Neural progenitor cell (in vitro differentiated cells): ENCODE measurements at regions not wholly inside any gene's neighbourhood (a gene's known extent, or its start where the extent isn't known, plus 50 kb on each side); places are given as distances from the start of the nearest gene placed in this dataset.

ENCODE experiments used
- DNase-seq: peaks from one replicate; pipeline ENCODE4 v3.0.0-alpha.2; 2016; ENCODE audit warnings: low spot score
- H2AFZ ChIP-seq: fragments of 200-600 bp; sonication (generic); replicated peaks from 2 replicates; pipeline ENCODE4 v1.6.1; 2016; ENCODE audit warnings: antibody characterized with exemption
- H3F3A ChIP-seq: fragments of 200-600 bp; sonication (generic); 2 replicates; pipeline ENCODE4 v1.6.1; 2016; ENCODE audit warnings: antibody characterized with exemption, low read depth
- H3K27ac ChIP-seq: fragments of 200-600 bp; sonication (generic); 2 replicates; pipeline ENCODE4 v1.5.1; 2016; ENCODE audit warnings: mild to moderate bottlenecking
- H3K27me3 ChIP-seq: fragments of 200-600 bp; sonication (generic); 2 replicates; pipeline ENCODE4 v1.6.1; 2016; ENCODE audit warnings: mild to moderate bottlenecking, moderate library complexity
- H3K36me3 ChIP-seq: fragments of 200-600 bp; sonication (generic); 2 replicates; pipeline ENCODE4 v1.5.1; 2016
- H3K4me1 ChIP-seq: fragments of 200-600 bp; sonication (generic); 2 replicates; pipeline ENCODE4 v1.6.1; 2016; ENCODE audit warnings: mixed run types
- H3K4me2 ChIP-seq: fragments of 200-600 bp; sonication (generic); 2 replicates; pipeline ENCODE4 v1.6.1; 2016
- H3K4me3 ChIP-seq: fragments of 200-600 bp; sonication (generic); 2 replicates; pipeline ENCODE4 v1.5.1; 2016
- H3K79me2 ChIP-seq: fragments of 200-600 bp; sonication (generic); 2 replicates; pipeline ENCODE4 v1.6.1; 2016; ENCODE audit warnings: low read depth
- H3K9ac ChIP-seq: fragments of 200-600 bp; sonication (generic); 2 replicates; pipeline ENCODE4 v1.6.1; 2016
- H3K9me3 ChIP-seq: fragments of 200-600 bp; sonication (generic); 2 replicates; pipeline ENCODE4 v1.5.1; 2016; ENCODE audit warnings: low read depth
- H4K20me1 ChIP-seq: fragments of 200-600 bp; sonication (generic); 2 replicates; pipeline ENCODE4 v1.6.1; 2016; ENCODE audit warnings: low read depth
- H3K27ac Mint-ChIP-seq: 3 replicates; pipeline ENCODE4 v1.8.0; 2021; ENCODE audit warnings: mixed read lengths
- H3K27me3 Mint-ChIP-seq: 2 replicates; pipeline ENCODE4 v1.8.0; 2022; ENCODE audit warnings: low read depth, mild to moderate bottlenecking, inconsistent platforms, moderate library complexity, mixed read lengths; ENCODE audit not compliant: insufficient read depth
- H3K36me3 Mint-ChIP-seq: 3 replicates; pipeline ENCODE4 v1.8.0; 2021; ENCODE audit warnings: mixed read lengths
- H3K4me1 Mint-ChIP-seq: 3 replicates; pipeline ENCODE4 v1.8.0; 2021; ENCODE audit warnings: mixed read lengths
- H3K4me3 Mint-ChIP-seq: 3 replicates; pipeline ENCODE4 v1.8.0; 2021; ENCODE audit warnings: mild to moderate bottlenecking, moderate library complexity, mixed read lengths
- H3K9me3 Mint-ChIP-seq: 3 replicates; pipeline ENCODE4 v1.8.0; 2020; ENCODE audit warnings: mixed read lengths
- CTCF ChIP-seq: fragments of 200-600 bp; sonication (generic); IDR thresholded peaks from 2 replicates; pipeline ENCODE4 v1.5.1; 2017; ENCODE audit warnings: antibody characterized with exemption, mild to moderate bottlenecking
- EZH2 ChIP-seq: fragments of 200-600 bp; sonication (generic); IDR thresholded peaks from 2 replicates; pipeline ENCODE4 v1.6.1; 2017; ENCODE audit warnings: antibody characterized with exemption, mild to moderate bottlenecking, moderate library complexity
- EZH2phosphoT487 ChIP-seq: fragments of 200-600 bp; sonication (generic); IDR thresholded peaks from 2 replicates; pipeline ENCODE4 v1.6.1; 2017; ENCODE audit warnings: antibody characterized with exemption

GRCh38 chr3:87057474-87057873 lies 66.5 kb upstream of the VGLL3 start:
- no peaks in the 10 kb centered on the region for H3K27me3 ChIP-seq
- no peak for DNase-seq
- no peaks in the 10 kb centered on the region for H3K79me2 ChIP-seq
- no peak overlapping the region for H3K27ac ChIP-seq
- H3F3A ChIP-seq: no peaks in the 10 kb centered on the region
- no peak overlapping the region for H3K4me2 ChIP-seq
- H3K9ac ChIP-seq: no peak overlapping the region
- H3K27ac Mint-ChIP-seq: no peak overlapping the region
- peaks cover 3% of the 10 kb centered on the region for H3K9me3 Mint-ChIP-seq
- H3K9me3 ChIP-seq: no peaks in the 10 kb centered on the region
- no peaks in the 10 kb centered on the region for H3K4me1 Mint-ChIP-seq
- H3K36me3 Mint-ChIP-seq: no peaks in the 10 kb centered on the region
- H4K20me1 ChIP-seq: no peaks in the 10 kb centered on the region
- no peaks in the 10 kb centered on the region for H3K27me3 Mint-ChIP-seq
- H3K36me3 ChIP-seq: no peaks in the 10 kb centered on the region
- H2AFZ ChIP-seq: no peak overlapping the region
- no peak overlapping the region for H3K4me3 ChIP-seq
- H3K4me1 ChIP-seq: peaks cover 2% of the 10 kb centered on the region
- TF ChIP-seq CTCF: no peak
- no peak for TF ChIP-seq EZH2
- no peak for TF ChIP-seq EZH2phosphoT487
- no peak overlapping the region for H3K4me3 Mint-ChIP-seq

GRCh38 chr3:87053553-87053952 lies 62.6 kb upstream of the VGLL3 start:
- no peaks in the 10 kb centered on the region for H3K36me3 ChIP-seq
- no peak for DNase-seq
- H3K9me3 Mint-ChIP-seq: peaks cover 3% of the 10 kb centered on the region
- H3K27ac Mint-ChIP-seq: no peak overlapping the region
- H3K9ac ChIP-seq: no peak overlapping the region
- H3K4me3 Mint-ChIP-seq: no peak overlapping the region
- H3K79me2 ChIP-seq: no peaks in the 10 kb centered on the region
- no peaks in the 10 kb centered on the region for H3K36me3 Mint-ChIP-seq
- H3F3A ChIP-seq: no peaks in the 10 kb centered on the region
- no peak overlapping the region for H3K4me3 ChIP-seq
- H3K4me1 Mint-ChIP-seq: no peaks in the 10 kb centered on the region
- no peaks in the 10 kb centered on the region for H4K20me1 ChIP-seq
- no peak overlapping the region for H3K27ac ChIP-seq
- H3K4me1 ChIP-seq: no peaks in the 10 kb centered on the region
- H3K27me3 Mint-ChIP-seq: no peaks in the 10 kb centered on the region
- no peak overlapping the region for H3K4me2 ChIP-seq
- no peaks in the 10 kb centered on the region for H3K27me3 ChIP-seq
- no peak overlapping the region for H2AFZ ChIP-seq
- TF ChIP-seq CTCF (no peak), EZH2 (no peak), EZH2phosphoT487 (no peak)
- no peaks in the 10 kb centered on the region for H3K9me3 ChIP-seq

GRCh38 chr3:87052499-87053260 lies 61.7 kb upstream of the VGLL3 start:
- no peaks in the 10 kb centered on the region for H3K36me3 Mint-ChIP-seq
- H4K20me1 ChIP-seq: no peaks in the 10 kb centered on the region
- H3K27ac ChIP-seq: no peak overlapping the region
- H3K36me3 ChIP-seq: no peaks in the 10 kb centered on the region
- no peaks in the 10 kb centered on the region for H3K9me3 ChIP-seq
- no peaks in the 10 kb centered on the region for H3K4me1 Mint-ChIP-seq
- no peak for TF ChIP-seq EZH2
- no peak for TF ChIP-seq CTCF
- TF ChIP-seq EZH2phosphoT487: no peak
- H3K79me2 ChIP-seq: no peaks in the 10 kb centered on the region
- H3K27me3 Mint-ChIP-seq: no peaks in the 10 kb centered on the region
- H3K4me3 ChIP-seq: no peak overlapping the region
- H3K27me3 ChIP-seq: no peaks in the 10 kb centered on the region
- DNase-seq: peak; percentile 2
- no peaks in the 10 kb centered on the region for H3F3A ChIP-seq
- H3K9ac ChIP-seq: no peak overlapping the region
- no peaks in the 10 kb centered on the region for H3K9me3 Mint-ChIP-seq
- no peak overlapping the region for H3K4me3 Mint-ChIP-seq
- H3K27ac Mint-ChIP-seq: no peak overlapping the region
- no peaks in the 10 kb centered on the region for H3K4me1 ChIP-seq
- H3K4me2 ChIP-seq: no peak overlapping the region
- no peak overlapping the region for H2AFZ ChIP-seq
